ENCODE measurements at regions not wholly inside any gene's neighbourhood (a gene's known extent, or its start where the extent isn't known, plus 50 kb on each side); places are given as distances from the start of the nearest gene placed in this dataset.

- DNase-seq: no peak
Observed at GRCh38 chr4:166499820-166500219, 626.8 kb downstream of the TLL1 start.

GRCh38 chr4:166501941-166502382, 628.9 kb downstream of the TLL1 start:
- DNase-seq: no peak

- DNase-seq: no peak
Observed at GRCh38 chr4:166502660-166503059, 629.6 kb downstream of the TLL1 start.

GRCh38 chr4:166506051-166506450, 633.0 kb downstream of the TLL1 start:
- DNase-seq: no peak

- no peak for DNase-seq
Observed at GRCh38 chr4:166512267-166512666, 639.2 kb downstream of the TLL1 start.

GRCh38 chr4:166518315-166518714, 645.3 kb downstream of the TLL1 start:
- no peak for DNase-seq

- DNase-seq: no peak
Observed at GRCh38 chr4:166518776-166519175, 645.7 kb downstream of the TLL1 start.

GRCh38 chr4:166519774-166520173, 646.7 kb downstream of the TLL1 start:
- DNase-seq: no peak

- DNase-seq: no peak
Observed at GRCh38 chr4:166527500-166527899, 654.5 kb downstream of the TLL1 start.

GRCh38 chr4:166531703-166532102, 658.7 kb downstream of the TLL1 start:
- no peak for DNase-seq

- no peak for DNase-seq
Observed at GRCh38 chr4:166535865-166536264, 662.8 kb downstream of the TLL1 start.

GRCh38 chr4:166538491-166539005, 665.5 kb downstream of the TLL1 start:
- no peak for DNase-seq

GRCh38 chr4:166546009-166546408, 673.0 kb downstream of the TLL1 start:
- no peak for DNase-seq

- no peak for DNase-seq
Observed at GRCh38 chr4:166577639-166578038, 656.7 kb downstream of the SPOCK3 start.

GRCh38 chr4:166585491-166585890, 648.8 kb downstream of the SPOCK3 start:
- no peak for DNase-seq

- no peak for DNase-seq
Observed at GRCh38 chr4:166594326-166594946, 639.9 kb downstream of the SPOCK3 start.

GRCh38 chr4:166600264-166600663, 634.0 kb downstream of the SPOCK3 start:
- no peak for DNase-seq

- DNase-seq: no peak
Observed at GRCh38 chr4:166602068-166602467, 632.2 kb downstream of the SPOCK3 start.

GRCh38 chr4:166622425-166622977, 611.8 kb downstream of the SPOCK3 start:
- DNase-seq: no peak

GRCh38 chr4:166625018-166625637, 609.2 kb downstream of the SPOCK3 start:
- DNase-seq: no peak

- DNase-seq: no peak
Observed at GRCh38 chr4:166628454-166628853, 605.8 kb downstream of the SPOCK3 start.

- DNase-seq: no peak
Observed at GRCh38 chr4:166635367-166635766, 598.9 kb downstream of the SPOCK3 start.

- DNase-seq: no peak
Observed at GRCh38 chr4:166637816-166638215, 596.5 kb downstream of the SPOCK3 start.

- no peak for DNase-seq
Observed at GRCh38 chr4:166655231-166655630, 579.1 kb downstream of the SPOCK3 start.

All from central memory CD4-positive, alpha-beta T cell (primary cell).